OCI-LY3 (cell line): ENCODE measurements at regions not wholly inside any gene's neighbourhood (a gene's known extent, or its start where the extent isn't known, plus 50 kb on each side); places are given as distances from the start of the nearest gene placed in this dataset.

Experiments
- EZH2phosphoT487 ChIP-seq: fragments of 200-600 bp; shearing (Covaris generic); IDR thresholded peaks from 2 replicates; pipeline ENCODE4 v1.6.1; 2018; ENCODE audit warnings: antibody characterized with exemption, mixed run types, low read depth
- TF ChIP-seq, protein P1 (sequence below): fragments of 200-600, 300-600 bp; sonication (generic); IDR thresholded peaks from 2 replicates; pipeline ENCODE4 v1.5.1; 2014; ENCODE audit warnings: antibody characterized with exemption, low read length, low read depth

DNA sequence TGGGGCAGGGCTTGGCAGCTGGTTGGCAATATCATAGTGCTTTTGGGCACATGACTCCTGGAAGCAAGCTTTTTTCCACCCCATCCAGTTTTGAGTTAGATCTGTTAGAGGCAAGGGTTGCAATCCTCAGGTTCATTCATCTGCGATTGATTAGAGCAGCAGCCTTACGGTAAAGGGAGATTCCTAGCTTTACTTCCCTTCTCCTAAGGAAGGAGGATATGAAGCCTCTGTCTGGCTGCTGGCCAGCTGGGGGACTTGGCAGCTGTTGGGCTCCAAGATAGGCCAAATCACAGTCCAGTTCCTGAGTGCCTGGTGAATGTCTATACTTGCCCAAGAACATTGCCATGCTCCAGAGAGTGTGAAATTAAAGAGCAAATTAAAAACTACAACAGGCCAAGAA is 113.4 kb upstream of the CCNH start:
- TF ChIP-seq, protein P1, sequence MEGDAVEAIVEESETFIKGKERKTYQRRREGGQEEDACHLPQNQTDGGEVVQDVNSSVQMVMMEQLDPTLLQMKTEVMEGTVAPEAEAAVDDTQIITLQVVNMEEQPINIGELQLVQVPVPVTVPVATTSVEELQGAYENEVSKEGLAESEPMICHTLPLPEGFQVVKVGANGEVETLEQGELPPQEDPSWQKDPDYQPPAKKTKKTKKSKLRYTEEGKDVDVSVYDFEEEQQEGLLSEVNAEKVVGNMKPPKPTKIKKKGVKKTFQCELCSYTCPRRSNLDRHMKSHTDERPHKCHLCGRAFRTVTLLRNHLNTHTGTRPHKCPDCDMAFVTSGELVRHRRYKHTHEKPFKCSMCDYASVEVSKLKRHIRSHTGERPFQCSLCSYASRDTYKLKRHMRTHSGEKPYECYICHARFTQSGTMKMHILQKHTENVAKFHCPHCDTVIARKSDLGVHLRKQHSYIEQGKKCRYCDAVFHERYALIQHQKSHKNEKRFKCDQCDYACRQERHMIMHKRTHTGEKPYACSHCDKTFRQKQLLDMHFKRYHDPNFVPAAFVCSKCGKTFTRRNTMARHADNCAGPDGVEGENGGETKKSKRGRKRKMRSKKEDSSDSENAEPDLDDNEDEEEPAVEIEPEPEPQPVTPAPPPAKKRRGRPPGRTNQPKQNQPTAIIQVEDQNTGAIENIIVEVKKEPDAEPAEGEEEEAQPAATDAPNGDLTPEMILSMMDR = no peak
- no peak for TF ChIP-seq EZH2phosphoT487
